ENCODE measurements at regions not wholly inside any gene's neighbourhood (a gene's known extent, or its start where the extent isn't known, plus 50 kb on each side); places are given as distances from the start of the nearest gene placed in this dataset.

DNA sequence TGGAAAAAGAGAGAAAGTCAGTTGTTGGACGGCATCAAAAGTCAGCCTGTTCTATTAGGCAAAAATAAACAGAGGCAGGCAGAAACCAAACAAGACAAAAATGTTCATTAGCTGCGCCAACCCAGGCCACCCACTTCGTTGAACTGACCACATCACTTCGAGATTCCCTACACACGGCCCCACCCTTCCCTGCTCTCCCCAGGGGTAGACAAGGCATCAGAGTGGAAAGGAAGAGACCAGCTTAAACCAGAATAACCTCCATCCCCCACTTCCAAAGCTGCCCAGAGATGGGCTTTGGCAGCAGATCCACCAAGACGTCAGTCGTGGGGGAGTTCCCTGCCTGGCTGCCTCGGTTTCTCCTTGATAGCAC lies 204.6 kb upstream of the TSHZ3 start:
- ChIA-PET CTCF (no interaction called here), POLR2A (ENCODE audit: unreplicated experiment) (no interaction called here)
- Histone ChIP-seq H2BK5ac (ENCODE audit: low read depth, low read length, poor library complexity, severe bottlenecking) (no peak overlapping the region), H3K36me3 (ENCODE audit: control insufficient read depth, insufficient read depth, low read length) (no peaks in the 10 kb centered on the region), H3K4ac (ENCODE audit: low read depth, low read length) (no peak overlapping the region), H3K27ac (ENCODE audit: insufficient read depth, low read length) (no peak overlapping the region), H4K91ac (ENCODE audit: insufficient read depth, low read depth, low read length) (no peak overlapping the region), H3K4me3 (ENCODE audit: insufficient read depth, low read depth, low read length) (no peak overlapping the region), H3K4me1 (ENCODE audit: control insufficient read depth, insufficient read depth, low read length) (no peaks in the 10 kb centered on the region), H3K23ac (ENCODE audit: low read depth, low read length) (no peak overlapping the region), H2AK9ac (replicated peaks; ENCODE audit: low read depth, low read length, poor library complexity) (no peak overlapping the region), H4K20me1 (ENCODE audit: insufficient read depth, low read length) (no peaks in the 10 kb centered on the region), H2BK120ac (ENCODE audit: low read depth, low read length) (no peak overlapping the region), H3K4me2 (ENCODE audit: low read depth, low read length) (no peak overlapping the region), H2BK15ac (ENCODE audit: low read depth, low read length) (no peak overlapping the region), H4K8ac (ENCODE audit: low read depth in 2 of 2, low read length in 2 of 2) (no peak overlapping the region), H3K9ac (ENCODE audit: low read depth, low read length) (no peak overlapping the region), H3K27me3 (ENCODE audit: control insufficient read depth, insufficient read depth, low read length) (no peaks in the 10 kb centered on the region; the same call in 1 of the 2 replicates), H3K14ac (replicated peaks; ENCODE audit: low read depth, low read length) (no peak overlapping the region), H3K9me3 (ENCODE audit: control insufficient read depth, insufficient read depth, low read length) (no peaks in the 10 kb centered on the region), H4K5ac (ENCODE audit: low read depth, low read length) (no peak overlapping the region), H2AFZ (replicated peaks; ENCODE audit: low read length, poor library complexity) (no peak overlapping the region), H3K56ac (ENCODE audit: extremely low read depth, insufficient read depth, low read length) (no peak overlapping the region), H2BK20ac (ENCODE audit: low read depth, low read length) (no peak overlapping the region), H3K9me1 (ENCODE audit: insufficient read depth, low read length) (no peaks in the 10 kb centered on the region), H3K18ac (ENCODE audit: low read depth, low read length) (no peak overlapping the region), H3K79me1 (ENCODE audit: low read depth in 1 of 2, low read length in 2 of 2) (no peaks in the 10 kb centered on the region), H2AK5ac (ENCODE audit: low read depth, low read length) (no peak overlapping the region)
- intact Hi-C loops (cut with micrococcal nuclease) = no loop called here
- WGBS, 2 experiments (ENCODE audit: extremely low coverage in 2 of 2, insufficient read length in 1 of 2) = no CpG with 5 or more reads among the region's 8 CpGs
- no peak for DNase-seq
- no TSS peak for BruUV-seq (replicated peaks)
- in situ Hi-C loops (cut with MboI; ENCODE audit: low sequenced_read_pairs) = no loop called here
- dilution Hi-C loops (cut with HindIII; ENCODE audit: low sequenced_read_pairs, unreplicated experiment) = no loop called here
- ATAC-seq (ENCODE audit: low read depth) = no peak
- TF ChIP-seq CEBPB (IDR thresholded peaks at IDR 0.05; ENCODE audit: low read depth, low read length) (no peak), RFX5 (IDR thresholded peaks at IDR 0.05; ENCODE audit: low read depth, low read length) (no peak), MAFK (IDR thresholded peaks at IDR 0.05; ENCODE audit: low read depth, low read length) (no peak), MAZ (IDR thresholded peaks at IDR 0.05; ENCODE audit: borderline replicate concordance, low read depth, low read length) (no peak), POLR2A (IDR thresholded peaks at IDR 0.05; ENCODE audit: low read depth, low read length) (no peak), NFE2L2 (IDR thresholded peaks at IDR 0.05; ENCODE audit: low read depth, low read length) (no peak), SMC3 (IDR thresholded peaks at IDR 0.05; ENCODE audit: low read depth, low read length) (no peak), RCOR1 (IDR thresholded peaks at IDR 0.05; ENCODE audit: insufficient replicate concordance, low read length) (no peak), BHLHE40 (IDR thresholded peaks at IDR 0.05; ENCODE audit: low read depth, low read length) (no peak), RAD21 (IDR thresholded peaks at IDR 0.05; ENCODE audit: low read length) (no peak), CHD1 (IDR thresholded peaks at IDR 0.05; ENCODE audit: low read depth, low read length) (no peak), FOS (IDR thresholded peaks at IDR 0.05; ENCODE audit: low read depth, low read length) (no peak), MXI1 (IDR thresholded peaks at IDR 0.05; ENCODE audit: borderline replicate concordance, low read depth, low read length) (no peak)
- TF ChIP-seq, protein P1, sequence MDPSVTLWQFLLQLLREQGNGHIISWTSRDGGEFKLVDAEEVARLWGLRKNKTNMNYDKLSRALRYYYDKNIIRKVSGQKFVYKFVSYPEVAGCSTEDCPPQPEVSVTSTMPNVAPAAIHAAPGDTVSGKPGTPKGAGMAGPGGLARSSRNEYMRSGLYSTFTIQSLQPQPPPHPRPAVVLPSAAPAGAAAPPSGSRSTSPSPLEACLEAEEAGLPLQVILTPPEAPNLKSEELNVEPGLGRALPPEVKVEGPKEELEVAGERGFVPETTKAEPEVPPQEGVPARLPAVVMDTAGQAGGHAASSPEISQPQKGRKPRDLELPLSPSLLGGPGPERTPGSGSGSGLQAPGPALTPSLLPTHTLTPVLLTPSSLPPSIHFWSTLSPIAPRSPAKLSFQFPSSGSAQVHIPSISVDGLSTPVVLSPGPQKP (IDR thresholded peaks at IDR 0.05; ENCODE audit: borderline replicate concordance, low read depth, low read length) = no peak
- TF ChIP-seq, protein P2, sequence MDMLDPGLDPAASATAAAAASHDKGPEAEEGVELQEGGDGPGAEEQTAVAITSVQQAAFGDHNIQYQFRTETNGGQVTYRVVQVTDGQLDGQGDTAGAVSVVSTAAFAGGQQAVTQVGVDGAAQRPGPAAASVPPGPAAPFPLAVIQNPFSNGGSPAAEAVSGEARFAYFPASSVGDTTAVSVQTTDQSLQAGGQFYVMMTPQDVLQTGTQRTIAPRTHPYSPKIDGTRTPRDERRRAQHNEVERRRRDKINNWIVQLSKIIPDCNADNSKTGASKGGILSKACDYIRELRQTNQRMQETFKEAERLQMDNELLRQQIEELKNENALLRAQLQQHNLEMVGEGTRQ (IDR thresholded peaks at IDR 0.05; ENCODE audit: low read depth, low read length) = no peak
- TF ChIP-seq, protein P3, sequence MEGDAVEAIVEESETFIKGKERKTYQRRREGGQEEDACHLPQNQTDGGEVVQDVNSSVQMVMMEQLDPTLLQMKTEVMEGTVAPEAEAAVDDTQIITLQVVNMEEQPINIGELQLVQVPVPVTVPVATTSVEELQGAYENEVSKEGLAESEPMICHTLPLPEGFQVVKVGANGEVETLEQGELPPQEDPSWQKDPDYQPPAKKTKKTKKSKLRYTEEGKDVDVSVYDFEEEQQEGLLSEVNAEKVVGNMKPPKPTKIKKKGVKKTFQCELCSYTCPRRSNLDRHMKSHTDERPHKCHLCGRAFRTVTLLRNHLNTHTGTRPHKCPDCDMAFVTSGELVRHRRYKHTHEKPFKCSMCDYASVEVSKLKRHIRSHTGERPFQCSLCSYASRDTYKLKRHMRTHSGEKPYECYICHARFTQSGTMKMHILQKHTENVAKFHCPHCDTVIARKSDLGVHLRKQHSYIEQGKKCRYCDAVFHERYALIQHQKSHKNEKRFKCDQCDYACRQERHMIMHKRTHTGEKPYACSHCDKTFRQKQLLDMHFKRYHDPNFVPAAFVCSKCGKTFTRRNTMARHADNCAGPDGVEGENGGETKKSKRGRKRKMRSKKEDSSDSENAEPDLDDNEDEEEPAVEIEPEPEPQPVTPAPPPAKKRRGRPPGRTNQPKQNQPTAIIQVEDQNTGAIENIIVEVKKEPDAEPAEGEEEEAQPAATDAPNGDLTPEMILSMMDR (conservative IDR thresholded peaks at IDR 0.05; ENCODE audit: low read depth, low read length) = no peak

Measured in IMR-90 (cell line).